VCaP (cell line): ENCODE measurements at regions not wholly inside any gene's neighbourhood (a gene's known extent, or its start where the extent isn't known, plus 50 kb on each side); places are given as distances from the start of the nearest gene placed in this dataset.
A peak's percentile ranks its signal among the peaks of the same experiment; 100 is the strongest.

Experiments used
- H3K27ac ChIP-seq: fragments of 450-650 bp; 2 replicates; pipeline ENCODE4 v1.5.1; 2017
- CTCF ChIP-seq: fragments of 450-650 bp; conservative IDR thresholded peaks from 2 replicates; pipeline ENCODE4 v1.5.1; 2017; ENCODE audit warnings: mild to moderate bottlenecking, moderate library complexity

GRCh38 chrX:93598076-93598475, 75.3 kb downstream of the NAP1L3 start:
- H3K27ac ChIP-seq: no peak overlapping the region
- TF ChIP-seq CTCF: no peak

- H3K27ac ChIP-seq: no peak overlapping the region
- TF ChIP-seq CTCF: no peak
These were observed 78.6 kb downstream of the NAP1L3 start for GRCh38 chrX:93594780-93595179.

GRCh38 chrX:93593966-93594365, 79.4 kb downstream of the NAP1L3 start:
- H3K27ac ChIP-seq: no peak overlapping the region
- TF ChIP-seq CTCF: no peak

GRCh38 chrX:93591398-93591797, 82.0 kb downstream of the NAP1L3 start:
- TF ChIP-seq CTCF: peak; percentile 6; the same call in 1 of the 2 replicates
- H3K27ac ChIP-seq: no peak overlapping the region

GRCh38 chrX:93585661-93586060, 87.7 kb downstream of the NAP1L3 start:
- no peak for TF ChIP-seq CTCF
- no peak overlapping the region for H3K27ac ChIP-seq

- no peak for TF ChIP-seq CTCF
- H3K27ac ChIP-seq: no peak overlapping the region
These were observed 92.7 kb downstream of the NAP1L3 start for GRCh38 chrX:93580634-93581033.

GRCh38 chrX:93538575-93538974, 134.8 kb downstream of the NAP1L3 start:
- no peak overlapping the region for H3K27ac ChIP-seq
- peak; percentile 77 for TF ChIP-seq CTCF

GRCh38 chrX:93528917-93529316, 144.5 kb downstream of the NAP1L3 start:
- TF ChIP-seq CTCF: no peak

More at GRCh38 chrX:93528917-93529316, 144.5 kb downstream of the NAP1L3 start:
- no peak overlapping the region for H3K27ac ChIP-seq
